ENCODE measurements at regions not wholly inside any gene's neighbourhood (a gene's known extent, or its start where the extent isn't known, plus 50 kb on each side); places are given as distances from the start of the nearest gene placed in this dataset.
"Not testable (repeated sequence)": the region's sequence is repeated elsewhere in the genome, so short reads cannot be mapped to it uniquely, and the experiment has no call there.

DNA sequence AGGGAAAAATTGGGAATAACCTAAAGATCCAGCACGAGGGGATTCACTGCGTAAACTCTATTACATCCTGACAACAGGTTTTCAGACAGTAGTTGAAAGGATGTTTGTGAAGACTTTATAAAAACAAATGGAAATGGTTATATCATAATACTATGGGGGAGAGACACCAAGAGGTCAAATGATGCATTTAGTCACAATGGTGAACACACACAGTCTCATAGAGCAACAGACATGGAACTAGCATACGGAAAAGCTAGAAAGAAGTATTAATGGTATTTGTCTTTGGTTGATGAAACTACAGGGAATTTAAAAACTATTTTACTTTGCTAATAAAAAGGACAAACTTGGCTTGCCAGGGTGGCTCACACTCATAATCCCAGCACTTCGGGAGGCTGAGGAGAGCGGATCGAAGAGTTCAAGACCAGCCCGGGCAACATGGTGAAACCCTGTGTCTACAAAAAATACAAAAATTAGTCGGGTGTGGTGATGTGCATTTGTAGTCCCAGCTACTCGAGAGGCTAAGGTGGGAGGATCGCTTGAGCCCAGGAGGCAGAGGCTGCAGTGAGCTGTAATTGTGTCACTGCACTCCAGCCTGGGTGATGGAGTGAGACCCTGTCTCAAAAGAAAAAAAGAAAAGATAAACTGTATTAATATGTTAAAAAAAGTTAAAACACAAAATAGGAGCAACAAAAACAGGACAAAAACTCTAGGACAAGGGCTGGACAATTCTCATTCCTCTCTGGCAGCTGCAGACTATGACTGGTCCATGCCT, 94.8 kb downstream of the MYCN start:
- DNase-seq (ENCODE audit: low read depth): no peak

DNA sequence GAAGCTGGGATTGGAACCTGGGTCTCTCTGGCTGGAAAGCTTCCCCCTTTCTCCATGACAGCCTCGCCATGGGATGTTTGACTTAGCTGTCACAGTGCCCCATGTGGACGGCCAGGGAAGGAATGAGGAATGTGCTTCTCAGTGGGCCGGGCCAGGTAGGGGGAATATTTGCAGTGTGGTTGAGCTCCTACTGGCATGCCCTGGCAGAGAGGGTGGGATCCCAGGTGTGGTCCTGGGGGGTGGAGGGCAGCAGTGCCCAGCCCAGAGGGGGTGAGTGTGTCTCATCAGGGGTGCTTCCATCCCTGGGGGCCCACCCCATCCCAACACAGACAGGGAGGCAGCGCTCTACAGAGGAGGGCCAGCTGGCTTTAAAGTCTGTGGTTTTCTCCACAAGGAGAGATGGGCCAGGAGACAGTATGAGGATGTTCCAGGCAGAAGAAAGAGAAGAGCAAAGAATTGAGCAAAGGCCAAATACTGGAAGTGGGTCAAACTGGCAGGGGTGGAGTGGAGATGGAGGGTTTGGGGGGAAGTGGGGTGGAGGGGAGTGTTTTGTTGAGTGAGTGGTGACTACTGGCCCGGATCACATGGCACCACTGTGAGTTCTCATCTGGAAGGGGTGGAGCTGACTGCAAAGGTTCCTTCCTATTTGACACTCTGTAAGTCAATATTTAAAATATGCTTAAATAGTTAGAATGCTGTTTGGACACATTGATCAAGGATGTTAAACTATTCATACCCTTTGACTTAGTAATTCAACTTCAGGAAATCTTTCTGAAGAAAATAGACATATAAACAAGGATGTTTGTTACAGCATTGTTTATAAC, 94.0 kb downstream of the MYCN start:
- no peak for DNase-seq (ENCODE audit: low read depth)

DNA sequence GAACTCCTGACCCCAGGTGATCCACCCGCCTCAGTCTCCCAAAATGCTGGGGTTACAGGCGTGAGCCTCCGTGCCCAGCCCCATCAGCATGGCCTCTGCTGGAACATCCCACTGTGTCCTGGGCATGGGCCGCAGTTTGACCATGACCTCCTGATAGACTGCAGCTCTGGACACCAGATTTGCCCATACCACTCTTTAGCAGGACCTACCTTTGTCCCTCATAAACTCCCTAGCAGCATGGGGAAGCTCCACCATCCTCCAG, 92.6 kb downstream of the MYCN start:
- no peak for DNase-seq (ENCODE audit: low read depth)

DNA sequence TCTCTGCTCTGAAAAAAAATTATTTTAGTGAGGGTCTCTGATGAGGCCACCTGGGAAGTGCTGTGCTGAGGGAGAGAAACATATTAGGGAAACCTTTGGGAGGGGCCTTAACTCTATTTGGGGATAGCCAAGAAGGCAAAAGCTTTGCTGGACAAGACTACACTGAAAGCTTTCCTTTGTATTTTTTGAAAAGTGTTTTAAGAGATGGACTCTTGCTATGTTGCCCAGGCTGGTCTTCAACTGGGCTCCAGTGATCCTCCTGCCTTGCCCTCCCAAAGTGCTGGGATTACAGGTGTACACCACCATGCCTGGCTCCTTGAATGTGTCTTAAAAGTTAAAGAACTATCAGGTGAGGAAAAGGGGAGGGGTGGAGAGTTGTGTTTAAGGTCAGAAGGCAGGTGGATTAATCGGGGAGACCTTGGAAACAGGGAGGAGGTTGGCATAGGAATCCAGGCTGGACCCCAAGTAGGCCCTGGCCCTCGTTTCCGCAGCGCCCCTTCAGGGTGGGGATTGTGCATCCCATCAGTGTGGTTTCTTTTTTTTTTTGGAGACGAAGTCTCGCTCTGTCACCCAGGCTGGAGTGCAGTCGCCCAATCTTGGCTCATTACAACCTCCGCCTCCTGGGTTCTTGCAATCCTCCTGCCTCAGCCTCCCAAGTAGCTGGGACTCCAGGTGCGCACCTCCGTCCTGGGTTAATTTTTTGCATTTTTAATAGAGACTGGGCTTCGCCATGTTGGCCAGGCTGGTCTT, 92.1 kb downstream of the MYCN start:
- no peak for DNase-seq (ENCODE audit: low read depth)

DNA sequence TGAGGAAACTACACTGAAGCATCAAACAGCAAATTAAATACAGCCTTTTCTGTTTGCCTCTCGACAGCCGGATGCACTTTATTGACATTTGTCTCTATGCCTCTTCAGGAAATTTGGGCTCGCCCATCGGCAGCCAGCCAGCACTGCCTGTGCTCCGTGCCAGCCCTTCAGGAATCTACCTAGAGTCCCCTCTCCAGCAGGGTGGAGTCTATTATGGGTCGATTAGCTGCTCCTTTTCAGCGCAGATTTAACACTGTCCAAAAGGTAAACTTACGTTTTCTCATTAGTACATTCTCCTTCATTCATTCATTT, 91.5 kb downstream of the MYCN start:
- DNase-seq (ENCODE audit: low read depth): no peak

DNA sequence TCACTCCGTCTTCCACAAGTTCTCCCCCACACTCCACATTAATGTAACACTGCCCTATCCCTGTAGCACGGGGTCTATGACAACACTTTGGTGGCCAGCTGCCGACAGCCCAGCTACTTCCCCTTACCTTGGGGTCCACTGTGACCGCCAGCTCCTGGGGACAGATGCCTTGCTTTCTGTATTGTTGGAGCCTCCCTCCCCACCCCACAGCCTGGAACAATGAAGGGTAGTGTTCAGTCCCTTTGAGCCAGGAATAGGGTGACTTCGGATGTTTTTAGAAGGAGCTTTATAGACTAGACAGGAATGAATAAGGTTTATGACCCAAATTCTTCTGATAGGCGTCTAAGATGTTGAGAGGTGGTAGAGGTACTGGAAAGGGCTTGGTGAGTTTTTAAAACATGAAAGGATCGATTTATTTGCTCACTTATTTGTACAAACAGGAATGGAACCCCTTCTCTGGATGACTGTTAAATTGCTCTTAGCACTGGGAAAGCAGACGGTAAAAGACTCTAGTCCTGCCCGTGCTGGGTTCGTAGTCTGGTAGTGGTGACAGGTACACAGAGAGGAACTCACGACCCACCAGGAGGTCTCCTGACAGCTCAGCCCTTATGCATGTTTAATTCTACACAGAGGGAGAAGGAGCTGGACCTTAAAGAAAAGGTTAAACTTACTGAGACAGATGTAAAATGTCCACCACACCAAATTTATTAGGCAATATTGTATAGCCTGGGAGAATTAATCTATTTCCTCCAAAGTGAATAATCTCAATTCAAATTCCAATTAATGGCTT, 90.9 kb downstream of the MYCN start:
- DNase-seq (ENCODE audit: low read depth): no peak

DNA sequence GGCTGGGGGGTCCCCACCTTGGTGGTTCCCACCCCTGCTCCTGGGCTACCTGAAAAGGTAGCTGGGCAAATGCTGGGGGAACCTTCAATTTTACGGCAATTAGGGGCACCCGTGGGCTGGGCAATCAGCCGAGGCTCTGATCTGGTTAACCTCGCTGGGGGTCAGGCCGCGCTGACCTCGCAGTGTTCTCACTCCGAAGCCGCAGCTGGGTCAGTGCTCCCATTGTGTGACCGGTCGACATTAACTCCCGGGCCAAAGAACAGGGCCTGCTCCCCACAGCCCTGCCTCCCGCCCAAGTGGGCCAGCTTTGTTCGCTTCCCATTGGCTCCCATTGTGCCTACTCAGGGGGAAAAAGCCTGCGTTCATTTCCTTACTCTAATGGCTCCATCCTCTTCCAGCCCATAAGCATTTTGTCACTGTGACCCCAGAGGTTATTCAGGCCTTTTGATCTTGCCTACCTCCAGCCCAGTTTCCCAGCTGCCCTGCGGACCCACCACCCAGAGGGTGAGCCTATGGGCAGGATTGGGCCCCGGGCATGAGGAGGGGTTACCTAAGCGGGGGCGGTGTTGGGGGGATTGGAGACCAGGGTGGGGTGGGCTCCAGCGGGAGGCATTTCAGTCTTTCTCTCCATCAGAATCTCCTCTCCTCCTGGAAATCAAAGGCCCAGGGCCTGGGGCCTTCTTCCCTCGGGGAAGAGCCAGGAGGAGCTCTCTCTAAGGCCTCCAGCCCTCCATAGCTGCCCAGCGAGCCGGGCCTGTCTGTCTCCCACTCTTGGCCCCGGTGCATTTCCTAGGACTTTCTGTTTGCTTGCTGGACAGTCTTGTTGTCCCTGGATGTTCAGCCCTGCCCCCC, 90.1 kb downstream of the MYCN start:
- no peak for DNase-seq (ENCODE audit: low read depth)

DNA sequence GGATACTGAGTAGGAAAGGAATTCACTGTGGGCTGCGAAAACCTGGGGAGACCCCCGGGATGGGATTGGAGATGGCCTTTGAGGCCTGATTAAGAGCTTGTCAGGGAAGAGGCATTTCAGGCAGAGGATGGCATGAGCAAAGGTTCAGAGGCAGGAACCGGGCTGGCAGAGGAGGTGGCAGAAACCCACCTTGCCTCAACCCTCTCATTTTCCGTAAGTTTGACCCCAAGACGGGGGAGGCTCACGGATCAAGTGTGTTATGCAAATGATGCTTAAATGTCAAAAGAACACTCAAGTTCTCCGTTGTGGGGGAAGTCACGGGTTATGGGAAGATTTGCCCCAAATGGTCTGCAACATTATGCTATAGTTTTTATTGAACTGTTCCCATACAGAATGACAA, 88.3 kb downstream of the MYCN start:
- no peak for DNase-seq (ENCODE audit: low read depth)

DNA sequence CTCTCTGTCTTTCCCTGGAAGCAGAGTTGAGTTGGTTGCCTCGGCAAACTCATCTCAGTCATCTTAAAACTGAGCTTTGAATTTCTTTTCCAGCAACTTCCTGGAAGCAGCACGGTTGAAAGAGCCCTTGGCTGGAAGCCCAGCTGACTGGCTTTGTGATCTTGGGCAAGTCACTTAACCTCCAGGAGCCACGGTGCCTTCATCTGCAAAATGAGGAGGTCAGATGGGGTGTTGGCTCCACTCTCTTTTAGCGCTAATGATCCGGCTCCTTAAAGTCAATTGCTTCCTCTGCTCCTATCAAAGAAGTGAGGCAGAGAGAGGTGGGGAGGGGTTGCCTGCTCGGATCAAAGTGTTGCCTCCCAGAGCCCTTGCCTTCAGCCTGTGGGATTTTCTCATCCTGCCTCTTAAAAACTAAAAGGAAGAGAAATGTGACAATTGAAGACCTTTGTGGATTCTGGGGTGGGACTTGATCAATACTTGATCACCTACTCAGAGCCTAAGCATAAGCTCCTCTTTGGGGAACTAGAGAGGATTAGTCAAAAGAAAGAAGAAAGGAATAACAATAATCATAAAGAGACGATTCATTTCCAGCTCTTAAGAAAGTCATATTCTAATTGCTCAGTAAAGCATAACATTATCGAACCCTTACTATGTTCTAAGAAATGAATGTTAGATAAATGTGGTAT, 86.6 kb downstream of the MYCN start:
- DNase-seq (ENCODE audit: low read depth): no peak

DNA sequence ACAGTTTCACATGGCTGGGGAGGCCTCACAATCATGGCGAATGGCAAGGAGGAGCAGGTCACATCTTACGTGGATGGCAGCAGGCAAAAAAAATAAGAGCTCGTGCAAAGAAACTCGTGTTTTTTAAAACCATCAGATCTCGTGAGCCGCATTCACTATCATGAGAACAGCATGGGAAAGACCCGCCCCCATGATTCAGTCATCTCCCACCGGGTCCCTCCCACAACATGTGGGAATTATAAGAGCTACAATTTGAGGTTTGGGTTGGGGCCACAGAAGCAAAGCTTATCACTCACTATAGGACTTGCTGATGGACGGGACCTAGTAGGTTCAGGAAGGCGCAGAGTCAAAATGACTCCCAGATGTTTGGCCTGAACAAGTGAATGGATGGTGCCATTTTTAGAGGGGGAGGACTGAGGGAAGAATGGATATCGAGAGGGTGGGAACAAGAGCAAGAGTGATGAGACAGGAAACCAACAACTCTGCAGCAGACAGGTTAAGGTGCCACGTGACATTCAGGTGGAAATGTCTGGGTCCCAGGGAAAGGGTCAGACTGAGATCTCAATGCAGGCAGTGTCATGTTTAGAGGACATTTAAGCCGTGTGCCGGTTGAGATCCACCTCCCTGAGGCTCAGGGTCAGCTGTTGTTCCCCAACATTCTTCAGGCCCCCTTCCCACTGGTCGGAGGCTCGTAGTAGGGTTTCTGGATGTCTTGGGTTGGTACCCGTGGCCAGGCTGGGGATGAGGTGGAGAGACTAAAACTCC, 85.7 kb downstream of the MYCN start:
- no peak for DNase-seq (ENCODE audit: low read depth)

DNA sequence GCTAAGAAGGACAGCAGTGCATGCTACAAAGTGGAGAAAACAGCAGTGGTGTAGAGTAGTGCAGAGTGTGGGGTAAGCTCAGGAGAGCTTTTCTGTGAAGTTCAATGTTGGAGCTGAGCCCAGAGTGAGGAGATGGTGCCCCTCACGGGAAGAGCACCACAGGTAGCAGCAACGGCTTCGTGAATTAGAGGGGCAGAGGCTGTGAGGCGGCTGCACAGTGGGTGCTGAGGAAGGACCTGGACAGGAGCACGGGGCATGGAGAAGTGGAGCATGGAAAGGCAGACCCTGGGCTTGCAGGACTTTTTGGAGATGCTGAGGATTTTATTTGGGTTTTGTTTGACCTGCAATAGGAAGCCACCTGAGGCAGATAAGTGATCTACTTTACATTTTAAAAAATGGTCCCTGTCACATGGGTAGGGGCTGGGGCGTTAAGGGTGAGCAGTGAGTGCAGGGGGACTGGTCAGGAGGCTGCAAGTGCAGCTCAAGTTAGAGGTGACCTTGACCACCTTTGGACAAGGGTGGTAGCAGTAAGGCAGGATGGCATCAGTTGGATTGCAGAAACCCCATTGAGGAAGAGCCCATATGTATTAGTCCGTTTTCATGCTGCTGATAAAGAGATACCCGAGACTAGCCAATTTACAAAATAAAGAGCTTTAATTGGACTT, 85.0 kb downstream of the MYCN start:
- DNase-seq (ENCODE audit: low read depth): no peak

DNA sequence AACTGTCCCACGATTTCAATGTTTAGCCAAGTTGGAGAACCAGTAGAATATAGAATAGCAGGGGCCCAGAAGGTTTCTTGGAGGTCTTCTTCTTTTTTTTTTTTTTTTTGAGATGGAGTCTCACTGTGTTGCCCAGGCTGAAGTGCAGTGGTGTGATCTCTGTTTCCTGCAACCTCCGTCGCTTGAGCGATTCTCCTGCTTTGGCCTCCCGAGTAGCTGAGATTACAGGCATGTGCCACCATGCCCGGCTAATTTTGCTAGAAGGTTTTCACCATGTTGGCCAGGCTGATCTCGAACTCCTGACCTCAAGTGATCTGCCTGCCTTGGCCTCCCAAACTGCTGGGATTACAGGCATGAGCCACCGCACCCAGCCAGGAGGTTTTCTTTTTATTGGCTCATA, 84.3 kb downstream of the MYCN start:
- DNase-seq (ENCODE audit: low read depth): not testable (repeated sequence)

DNA sequence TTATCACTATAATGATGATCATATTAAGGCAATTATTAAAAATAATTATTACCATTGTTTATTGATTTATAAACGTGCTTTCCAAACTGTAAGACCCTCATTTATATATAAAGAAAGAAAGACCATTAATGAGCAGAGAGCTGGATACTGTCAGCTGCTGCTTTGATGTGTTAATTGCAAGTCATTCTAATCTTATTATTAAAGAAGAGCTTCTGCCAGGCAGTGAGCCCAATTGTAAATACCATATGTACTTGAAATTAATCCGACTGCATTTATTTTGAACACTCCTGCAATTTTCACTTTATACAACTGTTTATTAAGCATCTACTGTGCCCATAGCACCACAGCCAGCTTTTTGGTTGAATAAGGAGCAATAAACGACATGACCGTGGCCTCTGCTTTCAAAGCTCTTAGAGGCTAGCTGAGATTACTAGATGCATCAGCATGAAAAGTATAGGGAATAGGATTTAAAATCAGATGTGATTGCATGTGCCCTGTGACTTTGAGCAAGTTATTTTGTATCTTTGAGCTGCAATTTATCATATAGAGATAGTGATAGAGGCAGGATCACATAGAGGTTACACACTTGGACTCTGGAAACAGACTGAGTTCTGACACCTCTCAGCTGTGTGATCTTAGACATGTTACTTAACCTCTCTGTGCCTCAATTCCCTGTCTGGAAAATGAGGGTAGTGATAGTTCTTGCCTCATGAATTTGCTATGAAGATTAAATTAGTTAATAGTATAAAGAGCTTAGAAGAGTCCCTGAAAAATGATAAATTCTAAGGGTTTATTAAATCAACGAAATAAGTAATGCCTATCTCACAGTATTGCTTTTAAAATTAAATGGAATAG, 83.4 kb downstream of the MYCN start:
- DNase-seq (ENCODE audit: low read depth): no peak

DNA sequence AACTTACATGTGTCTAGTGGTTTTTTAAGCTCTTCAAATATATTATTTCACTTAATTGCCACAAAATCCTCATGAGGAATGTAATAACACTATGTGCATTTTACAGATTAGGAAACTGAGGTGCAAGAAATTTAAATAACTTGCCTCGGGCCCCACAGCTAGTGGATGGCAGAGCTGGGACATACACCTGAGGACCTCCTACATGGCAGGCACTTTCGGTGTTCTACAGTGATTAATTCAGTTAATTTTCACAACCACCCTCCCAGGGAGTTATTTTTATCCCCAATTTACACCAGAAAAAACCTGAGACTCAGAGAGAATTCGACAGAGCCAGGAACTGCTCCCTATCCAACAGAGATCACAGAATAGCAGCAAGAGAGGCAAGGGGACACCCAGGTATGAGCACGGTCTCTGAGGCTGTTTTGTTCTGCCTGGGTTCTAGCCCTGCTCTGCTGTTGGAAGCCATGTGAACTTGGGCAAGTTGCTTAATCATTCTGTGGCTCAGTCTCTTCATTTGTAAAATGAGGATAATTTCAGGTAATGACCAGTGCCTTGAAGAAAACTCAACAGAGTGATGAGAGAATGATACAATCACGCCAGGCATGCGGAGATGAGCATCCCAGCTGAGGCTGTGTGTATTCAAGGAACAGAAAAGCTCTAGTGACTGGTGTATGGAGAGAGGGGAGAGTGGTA, 82.3 kb downstream of the MYCN start:
- no peak for DNase-seq (ENCODE audit: low read depth)

DNA sequence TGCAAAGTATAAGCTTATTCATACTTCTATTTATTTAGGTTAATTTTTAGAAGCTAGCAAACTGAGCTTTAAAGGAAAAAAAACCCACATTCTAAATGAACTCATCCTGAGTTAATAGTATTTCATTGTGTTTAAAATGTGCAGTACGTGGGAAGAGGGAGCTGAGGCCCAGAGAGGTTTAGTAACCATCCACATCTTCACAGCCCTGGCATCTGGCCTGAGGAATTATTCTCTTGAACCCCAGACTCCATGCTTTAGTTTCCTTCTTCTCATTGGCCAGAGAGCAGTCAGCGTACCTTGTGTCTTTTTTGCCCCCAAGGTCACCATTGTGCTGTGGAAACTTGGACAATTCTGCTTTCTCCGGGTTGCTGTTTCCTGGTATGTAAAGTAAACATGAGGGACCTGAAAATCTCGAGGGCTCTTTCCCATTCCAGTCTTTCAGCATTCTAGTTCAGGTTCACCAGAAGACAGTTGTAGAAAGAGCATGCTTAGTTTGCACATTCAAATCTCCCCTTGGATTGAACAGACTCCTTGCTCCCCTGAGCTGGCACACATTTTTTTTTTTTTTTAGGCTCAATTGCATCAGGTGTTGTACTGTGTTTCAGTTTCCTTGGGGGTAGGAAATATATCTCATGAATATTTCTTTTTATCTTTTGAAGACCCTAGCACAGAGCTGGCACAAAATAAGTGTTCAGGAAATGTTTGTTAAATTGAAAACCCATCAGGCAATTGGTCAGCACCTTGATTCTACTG, 81.4 kb downstream of the MYCN start:
- no peak for DNase-seq (ENCODE audit: low read depth)

DNA sequence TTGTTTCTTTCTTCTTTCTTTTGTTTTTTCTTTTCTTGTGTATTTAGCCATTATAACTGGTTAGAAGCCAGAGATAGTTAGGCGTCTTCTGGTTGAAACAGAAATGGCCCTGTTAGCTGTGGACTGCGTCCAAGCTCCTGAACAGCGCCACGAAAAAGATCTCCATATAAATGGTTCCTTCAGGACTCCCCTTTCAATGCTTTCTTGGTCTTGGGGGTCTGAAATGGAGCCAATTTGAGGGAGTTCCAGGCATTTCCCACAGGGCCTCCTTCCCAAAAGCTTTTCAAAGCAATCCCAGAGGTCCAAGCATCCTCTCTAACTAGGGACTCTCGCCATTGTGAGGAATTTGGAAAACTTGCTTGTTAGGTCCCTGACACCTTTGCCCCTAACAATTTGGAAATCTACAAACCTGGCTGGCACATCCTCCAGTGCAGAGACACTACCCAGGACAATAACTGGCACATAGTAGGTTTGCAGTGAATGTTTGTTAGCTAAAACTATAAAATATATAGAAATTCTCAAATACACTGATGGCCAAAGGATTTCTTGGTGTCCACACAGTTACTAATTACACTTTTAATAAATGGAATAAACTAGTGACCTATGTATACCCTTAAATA, 80.1 kb downstream of the MYCN start:
- DNase-seq (ENCODE audit: low read depth): no peak

Data from fibroblast of gingiva (primary cell).